ENCODE measurements at regions not wholly inside any gene's neighbourhood (a gene's known extent, or its start where the extent isn't known, plus 50 kb on each side); places are given as distances from the start of the nearest gene placed in this dataset.

GRCh38 chr20:34163307-34163706 lies 51.3 kb upstream of the EIF2S2 start:
- Histone ChIP-seq H3K4me2 (ENCODE audit: low read length) (no peak overlapping the region), H2AFZ (ENCODE audit: low read depth, low read length) (no peak overlapping the region), H3K36me3 (replicated peaks; ENCODE audit: low read depth, low read length) (no peaks in the 10 kb centered on the region), H3K27me3 (ENCODE audit: low read depth, low read length) (no peaks in the 10 kb centered on the region), H3K79me2 (ENCODE audit: low read length) (no peaks in the 10 kb centered on the region), H3K9ac (ENCODE audit: low read length) (no peak overlapping the region), H3K27ac (ENCODE audit: low read length) (no peak overlapping the region), H4K20me1 (ENCODE audit: insufficient read depth, low read length) (no peaks in the 10 kb centered on the region), H3K9me3 (ENCODE audit: insufficient read depth, low read length) (no peaks in the 10 kb centered on the region), H3K4me3 (ENCODE audit: low read length) (no peak overlapping the region), H3K4me1 (ENCODE audit: low read length) (no peaks in the 10 kb centered on the region; the same call in 1 of the 2 replicates)
- TF ChIP-seq, protein P1, sequence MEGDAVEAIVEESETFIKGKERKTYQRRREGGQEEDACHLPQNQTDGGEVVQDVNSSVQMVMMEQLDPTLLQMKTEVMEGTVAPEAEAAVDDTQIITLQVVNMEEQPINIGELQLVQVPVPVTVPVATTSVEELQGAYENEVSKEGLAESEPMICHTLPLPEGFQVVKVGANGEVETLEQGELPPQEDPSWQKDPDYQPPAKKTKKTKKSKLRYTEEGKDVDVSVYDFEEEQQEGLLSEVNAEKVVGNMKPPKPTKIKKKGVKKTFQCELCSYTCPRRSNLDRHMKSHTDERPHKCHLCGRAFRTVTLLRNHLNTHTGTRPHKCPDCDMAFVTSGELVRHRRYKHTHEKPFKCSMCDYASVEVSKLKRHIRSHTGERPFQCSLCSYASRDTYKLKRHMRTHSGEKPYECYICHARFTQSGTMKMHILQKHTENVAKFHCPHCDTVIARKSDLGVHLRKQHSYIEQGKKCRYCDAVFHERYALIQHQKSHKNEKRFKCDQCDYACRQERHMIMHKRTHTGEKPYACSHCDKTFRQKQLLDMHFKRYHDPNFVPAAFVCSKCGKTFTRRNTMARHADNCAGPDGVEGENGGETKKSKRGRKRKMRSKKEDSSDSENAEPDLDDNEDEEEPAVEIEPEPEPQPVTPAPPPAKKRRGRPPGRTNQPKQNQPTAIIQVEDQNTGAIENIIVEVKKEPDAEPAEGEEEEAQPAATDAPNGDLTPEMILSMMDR (IDR thresholded peaks at IDR 0.05; ENCODE audit: low read depth, low read length), result no peak
- TF ChIP-seq EZH2phosphoT487 (IDR thresholded peaks at IDR 0.05; ENCODE audit: low read depth), result no peak

- H3K4me3 ChIP-seq (ENCODE audit: low read length), result no peak overlapping the region
- H3K4me2 ChIP-seq (ENCODE audit: low read length), result no peak overlapping the region
- no peaks in the 10 kb centered on the region for H3K36me3 ChIP-seq (replicated peaks; ENCODE audit: low read depth, low read length)
- no peak overlapping the region for H3K27ac ChIP-seq (ENCODE audit: low read length)
- no peak overlapping the region for H3K9ac ChIP-seq (ENCODE audit: low read length)
- no peaks in the 10 kb centered on the region for H3K4me1 ChIP-seq (ENCODE audit: low read length)
- H4K20me1 ChIP-seq (ENCODE audit: insufficient read depth, low read length), result no peaks in the 10 kb centered on the region
- TF ChIP-seq, protein P1 (IDR thresholded peaks at IDR 0.05; ENCODE audit: low read depth, low read length), result no peak
- no peak for TF ChIP-seq EZH2phosphoT487 (IDR thresholded peaks at IDR 0.05; ENCODE audit: low read depth)
- H2AFZ ChIP-seq (ENCODE audit: low read depth, low read length), result no peak overlapping the region
- no peaks in the 10 kb centered on the region for H3K9me3 ChIP-seq (ENCODE audit: insufficient read depth, low read length)
- no peaks in the 10 kb centered on the region for H3K27me3 ChIP-seq (ENCODE audit: low read depth, low read length)
- no peaks in the 10 kb centered on the region for H3K79me2 ChIP-seq (ENCODE audit: low read length)
Measured at GRCh38 chr20:34164381-34164984, 52.4 kb upstream of the EIF2S2 start.

DNA sequence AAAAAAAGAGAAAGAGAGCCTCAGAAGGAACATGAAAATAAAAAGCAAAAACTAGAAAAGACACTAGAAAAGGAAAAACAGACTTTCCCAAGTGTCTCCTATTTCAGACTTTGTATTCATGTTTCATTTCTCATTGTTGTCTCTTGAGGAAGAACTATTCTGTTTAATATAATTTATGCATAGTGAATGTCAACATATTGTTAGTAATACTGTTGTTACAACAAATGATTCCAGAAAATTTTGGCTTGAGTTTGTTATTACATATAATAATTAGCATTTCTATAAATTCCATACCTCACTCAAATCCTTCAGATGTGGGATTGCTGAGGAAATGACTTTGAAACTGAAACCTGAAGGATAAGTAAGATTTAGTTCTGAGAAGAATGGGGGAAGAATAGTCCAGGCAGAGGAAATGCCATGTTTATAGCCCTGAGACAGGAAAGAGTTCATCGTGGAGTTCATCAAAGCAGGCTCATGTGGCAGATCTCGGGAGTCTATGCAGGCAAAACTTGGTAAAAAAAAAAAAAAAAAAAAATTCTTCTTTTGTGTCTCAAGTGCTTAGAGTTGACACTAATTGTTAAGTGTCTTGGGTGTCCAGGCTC lies 53.1 kb upstream of the EIF2S2 start:
- H3K27ac ChIP-seq (ENCODE audit: low read length), result no peak overlapping the region
- no peaks in the 10 kb centered on the region for H3K79me2 ChIP-seq (ENCODE audit: low read length)
- no peak overlapping the region for H3K4me2 ChIP-seq (ENCODE audit: low read length)
- no peaks in the 10 kb centered on the region for H3K27me3 ChIP-seq (ENCODE audit: low read depth, low read length)
- no peaks in the 10 kb centered on the region for H3K4me1 ChIP-seq (ENCODE audit: low read length)
- H3K4me3 ChIP-seq (ENCODE audit: low read length), result no peak overlapping the region
- H4K20me1 ChIP-seq (ENCODE audit: insufficient read depth, low read length), result no peaks in the 10 kb centered on the region
- H2AFZ ChIP-seq (ENCODE audit: low read depth, low read length), result no peak overlapping the region
- H3K9ac ChIP-seq (ENCODE audit: low read length), result no peak overlapping the region
- TF ChIP-seq EZH2phosphoT487 (IDR thresholded peaks at IDR 0.05; ENCODE audit: low read depth), result no peak
- TF ChIP-seq, protein P1 (IDR thresholded peaks at IDR 0.05; ENCODE audit: low read depth, low read length), result no peak
- H3K9me3 ChIP-seq (ENCODE audit: insufficient read depth, low read length), result no peaks in the 10 kb centered on the region
- no peaks in the 10 kb centered on the region for H3K36me3 ChIP-seq (replicated peaks; ENCODE audit: low read depth, low read length)

DNA sequence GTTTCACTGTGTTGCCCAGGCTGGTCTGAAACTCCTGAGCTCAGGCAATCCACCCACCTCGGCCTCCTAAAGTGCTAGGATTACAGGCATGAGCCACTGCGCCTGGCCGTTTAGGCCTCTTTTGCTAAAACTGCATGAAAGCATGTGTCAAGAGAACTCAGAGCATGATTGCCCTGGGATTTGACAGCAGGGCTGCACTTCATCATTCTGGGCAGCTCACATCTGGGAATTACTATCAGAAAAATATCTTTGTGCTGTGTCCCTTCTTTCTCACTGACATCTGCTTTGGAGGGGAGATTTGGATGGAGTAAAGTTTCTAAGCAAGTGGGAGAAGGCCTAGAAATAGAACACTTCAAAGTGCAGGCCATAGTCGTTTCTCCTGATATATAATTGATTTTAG lies 59.6 kb upstream of the EIF2S2 start:
- Histone ChIP-seq H3K4me2 (ENCODE audit: low read length) (no peak overlapping the region), H2AFZ (ENCODE audit: low read depth, low read length) (no peak overlapping the region), H3K79me2 (ENCODE audit: low read length) (no peaks in the 10 kb centered on the region), H3K36me3 (replicated peaks; ENCODE audit: low read depth, low read length) (no peaks in the 10 kb centered on the region), H3K4me1 (ENCODE audit: low read length) (no peaks in the 10 kb centered on the region), H3K27me3 (ENCODE audit: low read depth, low read length) (peaks cover 14% of the 10 kb centered on the region; the same call in 1 of the 2 replicates), H3K9me3 (ENCODE audit: insufficient read depth, low read length) (no peaks in the 10 kb centered on the region), H4K20me1 (ENCODE audit: insufficient read depth, low read length) (no peaks in the 10 kb centered on the region), H3K9ac (ENCODE audit: low read length) (no peak overlapping the region), H3K4me3 (ENCODE audit: low read length) (no peak overlapping the region), H3K27ac (ENCODE audit: low read length) (no peak overlapping the region)
- TF ChIP-seq, protein P1 (IDR thresholded peaks at IDR 0.05; ENCODE audit: low read depth, low read length), result no peak
- TF ChIP-seq EZH2phosphoT487 (IDR thresholded peaks at IDR 0.05; ENCODE audit: low read depth), result no peak

Data from OCI-LY3 (cell line).